AG09319 (cell line): ENCODE measurements at regions not wholly inside any gene's neighbourhood (a gene's known extent, or its start where the extent isn't known, plus 50 kb on each side); places are given as distances from the start of the nearest gene placed in this dataset.

Experiments
- DNase-seq: peaks from one replicate; pipeline ENCODE4 v3.0.0-alpha.2; 2010; ENCODE audit warnings: low read depth; ENCODE audit errors: extremely low read depth
- TF ChIP-seq, protein P1 (sequence below): IDR thresholded peaks from 2 replicates; pipeline ENCODE4 v1.5.1; 2011; ENCODE audit warnings: low read depth, mild to moderate bottlenecking, inconsistent platforms, low read length, moderate library complexity

- TF ChIP-seq, protein P1, sequence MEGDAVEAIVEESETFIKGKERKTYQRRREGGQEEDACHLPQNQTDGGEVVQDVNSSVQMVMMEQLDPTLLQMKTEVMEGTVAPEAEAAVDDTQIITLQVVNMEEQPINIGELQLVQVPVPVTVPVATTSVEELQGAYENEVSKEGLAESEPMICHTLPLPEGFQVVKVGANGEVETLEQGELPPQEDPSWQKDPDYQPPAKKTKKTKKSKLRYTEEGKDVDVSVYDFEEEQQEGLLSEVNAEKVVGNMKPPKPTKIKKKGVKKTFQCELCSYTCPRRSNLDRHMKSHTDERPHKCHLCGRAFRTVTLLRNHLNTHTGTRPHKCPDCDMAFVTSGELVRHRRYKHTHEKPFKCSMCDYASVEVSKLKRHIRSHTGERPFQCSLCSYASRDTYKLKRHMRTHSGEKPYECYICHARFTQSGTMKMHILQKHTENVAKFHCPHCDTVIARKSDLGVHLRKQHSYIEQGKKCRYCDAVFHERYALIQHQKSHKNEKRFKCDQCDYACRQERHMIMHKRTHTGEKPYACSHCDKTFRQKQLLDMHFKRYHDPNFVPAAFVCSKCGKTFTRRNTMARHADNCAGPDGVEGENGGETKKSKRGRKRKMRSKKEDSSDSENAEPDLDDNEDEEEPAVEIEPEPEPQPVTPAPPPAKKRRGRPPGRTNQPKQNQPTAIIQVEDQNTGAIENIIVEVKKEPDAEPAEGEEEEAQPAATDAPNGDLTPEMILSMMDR = no peak
These were observed 215.7 kb upstream of the FGGY start for GRCh38 chr1:59081181-59081580.

GRCh38 chr1:59081795-59082194, 215.1 kb upstream of the FGGY start:
- DNase-seq = no peak
- TF ChIP-seq, protein P1 = no peak

More at GRCh38 chr1:59081181-59081580, 215.7 kb upstream of the FGGY start:
- DNase-seq = no peak

DNA sequence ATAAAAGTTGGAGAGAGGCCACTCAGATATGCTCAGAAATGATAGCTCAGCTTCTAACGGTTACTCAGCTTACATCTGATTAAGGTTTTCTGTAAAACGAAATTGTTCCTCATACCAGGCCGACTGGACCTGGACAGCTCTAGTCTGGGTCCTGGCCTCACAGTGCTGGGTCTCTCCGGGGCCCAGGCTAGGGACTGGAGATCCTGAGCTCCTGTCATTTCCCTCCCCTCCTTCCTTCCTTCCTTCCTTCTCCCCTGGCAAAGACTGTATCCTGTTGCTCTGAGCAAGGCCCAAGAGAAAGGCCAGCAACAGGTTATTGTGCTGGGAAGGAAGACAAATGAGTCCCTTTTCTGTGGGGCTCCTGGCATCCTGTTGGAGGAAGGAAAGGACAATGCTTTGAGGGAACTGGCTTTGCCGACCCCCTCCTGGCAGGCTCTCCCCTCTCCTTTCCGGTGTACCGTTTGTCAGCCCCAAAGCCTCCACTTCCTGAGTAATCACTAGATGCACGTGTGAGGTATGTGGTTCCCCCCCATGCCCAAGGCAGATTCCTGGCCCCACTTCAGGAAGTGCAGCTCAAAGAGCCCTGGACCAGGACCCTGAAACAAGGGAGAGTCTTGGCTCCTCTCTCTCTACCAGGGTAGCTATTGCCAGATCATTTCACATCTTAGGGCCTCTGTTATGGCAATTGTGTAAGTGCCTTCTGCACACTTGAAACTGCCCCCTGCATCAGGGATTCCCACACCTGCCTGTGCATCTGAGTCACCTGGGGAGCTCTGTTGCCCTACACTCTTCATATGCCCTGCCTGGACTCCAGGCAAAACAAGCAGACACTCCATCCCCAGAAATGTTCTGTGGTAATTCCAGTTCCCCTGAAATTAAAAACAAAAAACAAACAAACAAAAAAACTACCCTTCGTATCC, 212.7 kb upstream of the FGGY start:
- no peak for DNase-seq
- TF ChIP-seq, protein P1 = no peak

DNA sequence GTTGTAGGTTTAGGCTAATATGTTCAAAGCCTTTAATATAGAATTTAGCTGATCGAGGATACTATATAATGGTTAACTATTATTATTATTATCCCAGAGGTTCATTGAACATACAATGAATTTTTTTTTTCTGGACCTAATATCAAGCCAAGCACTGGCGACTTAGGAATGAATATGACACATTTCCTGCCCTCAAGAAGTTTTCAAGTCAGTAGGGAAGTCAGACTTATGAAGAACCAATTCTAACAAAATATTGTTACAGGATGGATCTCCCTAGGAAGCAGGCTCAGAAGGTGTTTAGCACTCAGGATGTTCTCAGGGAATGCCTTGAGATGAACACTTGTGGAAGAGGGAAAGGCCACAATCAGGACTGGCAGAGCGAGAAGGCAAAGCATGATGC, 211.8 kb upstream of the FGGY start:
- no peak for DNase-seq
- TF ChIP-seq, protein P1 = no peak

GRCh38 chr1:59089036-59089798, 207.7 kb upstream of the FGGY start:
- TF ChIP-seq, protein P1 = no peak
- no peak for DNase-seq

DNA sequence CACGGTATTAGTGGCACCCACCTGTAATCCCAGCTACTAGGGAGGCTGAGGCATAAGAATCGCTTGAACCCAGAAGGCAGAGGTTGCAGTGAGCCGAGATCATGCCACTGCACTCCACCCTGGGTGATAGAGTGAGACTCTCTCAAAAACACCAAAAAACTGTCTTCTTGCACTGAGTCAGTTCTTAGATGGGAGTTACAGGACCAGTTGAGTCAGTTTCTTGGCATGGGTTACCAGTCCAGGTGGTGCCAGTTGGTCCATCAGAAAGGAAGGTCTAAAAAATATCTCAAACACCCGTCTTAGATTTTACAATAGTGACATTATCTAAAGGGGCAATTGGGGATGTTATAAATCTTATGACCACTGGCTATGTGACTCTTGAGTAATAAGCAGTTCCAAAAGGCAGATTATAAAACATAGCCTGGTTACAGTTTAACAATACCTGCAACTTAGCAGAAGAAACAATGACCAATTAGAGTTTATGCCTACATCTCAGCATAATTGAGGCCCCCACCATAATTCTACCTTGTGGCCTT, 206.9 kb upstream of the FGGY start:
- DNase-seq = no peak
- TF ChIP-seq, protein P1 = no peak
